VCaP (cell line): ENCODE measurements at regions not wholly inside any gene's neighbourhood (a gene's known extent, or its start where the extent isn't known, plus 50 kb on each side); places are given as distances from the start of the nearest gene placed in this dataset.

ENCODE experiments used
- H3K27ac ChIP-seq: fragments of 450-650 bp; 2 replicates; pipeline ENCODE4 v1.5.1; 2017
- CTCF ChIP-seq: fragments of 450-650 bp; conservative IDR thresholded peaks from 2 replicates; pipeline ENCODE4 v1.5.1; 2017; ENCODE audit warnings: mild to moderate bottlenecking, moderate library complexity

GRCh38 chr6:15137086-15137485, 108.8 kb upstream of the JARID2 start:
- no peak for TF ChIP-seq CTCF
- H3K27ac ChIP-seq, result no peak overlapping the region

GRCh38 chr6:15143086-15143485, 102.8 kb upstream of the JARID2 start:
- TF ChIP-seq CTCF, result no peak
- H3K27ac ChIP-seq, result no peak overlapping the region

DNA sequence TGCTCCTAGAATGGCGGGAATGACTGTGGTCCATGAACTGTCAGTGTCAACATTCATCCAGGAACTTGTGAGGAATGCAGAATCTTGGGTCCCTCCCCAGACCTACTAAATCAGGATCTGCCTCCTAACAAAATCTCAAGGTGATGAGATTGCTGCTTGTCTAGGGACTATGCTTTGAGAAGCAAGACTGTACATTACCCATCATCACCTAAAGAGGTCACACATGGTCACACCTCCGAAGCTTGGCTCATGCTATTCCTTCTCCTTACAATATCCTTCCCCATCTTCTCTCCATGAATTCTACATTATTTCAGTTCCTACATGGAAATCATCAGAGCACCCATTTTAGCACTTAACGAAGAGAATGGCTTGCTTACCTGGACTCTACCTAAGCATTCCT, 102.3 kb upstream of the JARID2 start:
- TF ChIP-seq CTCF, result no peak
- H3K27ac ChIP-seq, result no peak overlapping the region

GRCh38 chr6:15145821-15146220, 100.0 kb upstream of the JARID2 start:
- TF ChIP-seq CTCF, result no peak
- no peak overlapping the region for H3K27ac ChIP-seq

DNA sequence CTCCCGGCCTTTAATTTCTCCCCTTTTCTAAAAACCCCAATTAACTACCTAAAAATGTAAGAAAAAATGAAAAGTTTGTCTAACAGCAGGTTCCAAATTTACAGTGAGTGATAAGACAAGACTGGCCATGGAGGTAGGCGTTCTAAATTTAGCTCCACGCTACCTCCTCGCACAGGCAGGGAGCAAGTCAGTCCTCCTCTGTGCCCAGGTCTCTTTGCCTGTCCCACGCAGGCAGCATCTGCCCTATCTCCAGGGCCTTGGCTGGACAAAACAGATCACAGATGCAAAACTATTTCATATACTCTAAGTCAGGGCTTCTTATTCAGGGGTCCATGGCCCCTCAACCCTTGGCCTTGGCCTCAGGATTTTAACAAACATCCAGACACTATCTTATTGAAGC, 98.0 kb upstream of the JARID2 start:
- no peak for TF ChIP-seq CTCF
- no peak overlapping the region for H3K27ac ChIP-seq

- no peak for TF ChIP-seq CTCF
- no peak overlapping the region for H3K27ac ChIP-seq
Observed at GRCh38 chr6:15148356-15148946, 97.4 kb upstream of the JARID2 start.

DNA sequence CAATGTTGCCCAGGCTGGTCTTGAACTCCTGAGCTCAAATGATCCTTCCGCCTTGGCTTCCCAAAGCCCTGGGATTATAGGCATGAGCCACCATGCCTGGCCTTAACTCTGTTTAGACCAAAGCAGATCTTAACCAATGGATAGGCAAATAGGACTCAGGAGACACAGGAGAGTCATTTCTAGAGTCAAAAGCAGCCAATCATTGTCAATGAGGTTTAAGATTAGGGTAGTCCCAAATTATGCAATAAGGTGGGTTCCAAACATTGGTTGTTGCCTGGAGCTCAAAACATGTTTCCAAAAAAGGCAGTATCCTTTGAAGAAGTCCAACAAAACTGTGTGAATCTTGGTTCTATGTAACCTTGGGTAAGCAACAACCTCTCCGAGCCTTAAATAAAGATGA, 95.7 kb upstream of the JARID2 start:
- H3K27ac ChIP-seq, result no peak overlapping the region
- TF ChIP-seq CTCF, result no peak
